Stimulated activated CD8-positive, alpha-beta memory T cell treated with anti-CD3 and anti-CD28 coated beads, Interleukin-4, amount 100 ng/mL, for 24 hours (primary cell): ENCODE measurements at regions not wholly inside any gene's neighbourhood (a gene's known extent, or its start where the extent isn't known, plus 50 kb on each side); places are given as distances from the start of the nearest gene placed in this dataset.
"Not testable (repeated sequence)": the region's sequence is repeated elsewhere in the genome, so short reads cannot be mapped to it uniquely, and the experiment has no call there.

Experiments
- DNase-seq: peaks from one replicate; pipeline ENCODE4 v3.0.0-alpha.2; 2020; ENCODE audit warnings: low read depth

DNA sequence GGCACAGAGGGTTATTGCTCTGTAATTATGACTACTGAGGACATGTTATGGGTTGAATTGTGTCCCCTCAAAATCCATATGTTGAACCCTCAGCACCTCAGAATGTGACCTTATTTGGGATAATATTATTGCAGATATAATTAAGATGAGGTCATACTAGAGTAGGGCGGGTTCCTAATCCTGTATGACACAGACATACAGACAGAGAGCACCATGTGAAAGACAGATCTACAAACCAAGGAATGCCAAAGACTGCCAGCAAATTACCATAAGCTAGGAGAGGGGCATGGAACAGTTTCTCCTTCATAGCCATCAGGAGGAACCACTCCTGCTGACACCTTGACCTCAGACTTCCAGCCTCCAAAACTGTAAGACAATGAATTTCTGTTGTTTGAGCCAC lies 115.2 kb upstream of the OTUD4 start:
- DNase-seq = no peak

- no peak for DNase-seq
Measured at GRCh38 chr4:145295122-145295521, 114.7 kb upstream of the OTUD4 start.

GRCh38 chr4:145293658-145294057 lies 113.3 kb upstream of the OTUD4 start:
- no peak for DNase-seq

DNA sequence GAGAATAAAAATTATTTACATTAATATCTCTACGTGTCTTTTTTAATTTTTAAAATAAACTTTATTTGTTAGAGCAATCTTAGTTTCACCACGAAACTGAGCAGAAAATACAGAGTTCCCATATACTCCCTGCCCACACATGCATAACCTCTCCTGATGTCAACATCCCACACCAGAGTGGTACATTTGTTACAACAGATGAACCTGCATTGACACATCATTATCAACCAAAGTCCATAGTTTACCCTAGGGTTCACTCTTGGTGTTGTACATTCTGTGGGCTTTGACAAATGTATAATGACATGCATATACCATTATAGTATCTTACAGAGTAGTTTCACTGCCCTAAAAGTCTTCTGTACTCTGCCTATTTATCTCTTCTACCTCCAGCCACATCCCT lies 110.6 kb upstream of the OTUD4 start:
- DNase-seq = no peak

DNA sequence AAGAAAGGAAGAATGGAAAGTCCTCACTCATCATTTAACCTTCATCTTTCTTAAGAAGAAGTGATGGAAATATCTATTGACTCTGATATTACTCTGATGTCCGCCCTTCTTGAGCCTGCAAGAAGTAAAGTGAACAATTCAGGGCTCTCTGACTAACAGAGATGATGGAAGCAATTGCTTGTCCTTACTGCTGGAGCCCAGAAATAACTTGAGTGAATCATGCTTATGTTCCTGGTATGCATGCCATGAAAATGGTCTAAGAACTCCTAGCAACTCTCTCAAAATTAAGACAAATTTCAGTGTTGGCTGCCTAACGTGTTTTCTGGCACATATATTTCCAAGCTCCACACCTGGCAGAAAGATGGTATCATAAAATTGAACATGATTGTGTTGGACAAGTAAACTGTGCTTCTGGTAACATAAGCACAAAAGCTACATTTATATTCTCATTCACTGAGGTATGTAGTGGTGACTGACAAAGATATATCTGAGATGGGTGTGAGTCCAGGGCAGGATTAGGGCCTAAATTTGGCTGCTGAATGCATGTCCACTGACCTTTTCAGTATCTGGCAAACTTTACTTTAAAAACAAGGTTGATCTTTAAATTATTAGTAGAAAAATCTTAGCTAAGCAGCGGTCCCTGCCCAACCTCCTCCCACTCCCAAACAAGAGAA lies 109.2 kb upstream of the OTUD4 start:
- no peak for DNase-seq

GRCh38 chr4:145287351-145287750 lies 107.0 kb upstream of the OTUD4 start:
- DNase-seq = no peak

DNA sequence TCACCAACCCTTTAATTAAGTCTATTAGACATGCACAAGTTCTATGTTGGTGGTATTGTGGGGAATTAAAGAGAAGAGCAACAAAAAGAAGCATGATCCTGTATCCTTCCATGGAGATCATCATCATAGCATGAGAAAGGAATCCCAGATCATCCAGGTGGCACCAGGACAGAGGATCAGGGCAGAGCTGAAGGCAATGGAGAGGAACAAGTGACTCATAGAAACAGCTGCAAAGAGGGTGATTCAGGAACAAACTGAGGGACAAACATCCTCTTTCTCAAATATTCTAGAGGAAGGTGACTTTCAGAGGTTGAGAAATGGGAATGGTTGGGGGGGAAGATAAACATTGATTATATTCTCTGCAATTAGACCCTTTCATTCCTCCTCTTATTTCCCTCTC lies 105.5 kb upstream of the OTUD4 start:
- DNase-seq = no peak

- DNase-seq = no peak
Measured at GRCh38 chr4:145283909-145284308, 103.5 kb upstream of the OTUD4 start.

GRCh38 chr4:145281951-145282350 lies 101.6 kb upstream of the OTUD4 start:
- DNase-seq = no peak

- DNase-seq = no peak
Measured at GRCh38 chr4:145281224-145281623, 100.8 kb upstream of the OTUD4 start.

GRCh38 chr4:145280541-145280940 lies 100.2 kb upstream of the OTUD4 start:
- no peak for DNase-seq

DNA sequence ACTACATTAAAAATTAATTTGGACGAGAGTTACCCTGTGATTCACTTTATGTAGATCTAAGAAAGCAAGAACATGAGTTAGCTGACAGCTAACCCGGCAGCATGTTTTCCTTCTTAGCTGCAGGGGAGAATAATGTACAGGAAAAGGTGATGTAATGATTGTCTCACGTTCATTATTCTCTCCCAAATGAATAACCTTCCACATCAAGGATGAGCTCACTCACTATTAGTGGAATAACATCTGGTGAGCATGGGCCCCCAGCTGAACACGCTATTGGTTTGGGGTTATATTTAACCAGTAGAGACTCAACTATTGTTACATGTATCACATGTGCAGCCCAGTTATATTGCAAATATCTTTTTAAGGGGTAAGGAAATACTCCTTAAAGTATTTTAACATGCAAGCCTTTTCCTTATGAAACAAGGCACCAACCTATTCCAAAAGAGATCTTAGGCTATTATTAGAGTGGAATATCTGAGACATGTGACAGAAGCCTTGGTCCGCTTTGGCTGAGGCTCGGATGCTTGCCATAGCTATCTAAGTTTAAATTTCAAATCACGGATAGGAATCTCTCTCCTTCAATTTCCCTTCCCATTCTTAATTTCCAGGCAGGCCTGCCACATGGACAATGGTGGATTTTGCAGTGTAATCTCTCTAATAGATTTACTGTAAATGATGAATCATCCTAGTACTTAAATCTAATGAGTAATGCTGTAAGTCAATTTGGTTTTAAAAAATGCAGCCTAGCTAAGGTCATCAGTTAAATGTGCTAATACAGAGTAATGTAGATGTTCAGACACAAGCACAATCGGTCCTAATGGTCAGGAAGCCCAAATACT lies 99.0 kb upstream of the OTUD4 start:
- no peak for DNase-seq

DNA sequence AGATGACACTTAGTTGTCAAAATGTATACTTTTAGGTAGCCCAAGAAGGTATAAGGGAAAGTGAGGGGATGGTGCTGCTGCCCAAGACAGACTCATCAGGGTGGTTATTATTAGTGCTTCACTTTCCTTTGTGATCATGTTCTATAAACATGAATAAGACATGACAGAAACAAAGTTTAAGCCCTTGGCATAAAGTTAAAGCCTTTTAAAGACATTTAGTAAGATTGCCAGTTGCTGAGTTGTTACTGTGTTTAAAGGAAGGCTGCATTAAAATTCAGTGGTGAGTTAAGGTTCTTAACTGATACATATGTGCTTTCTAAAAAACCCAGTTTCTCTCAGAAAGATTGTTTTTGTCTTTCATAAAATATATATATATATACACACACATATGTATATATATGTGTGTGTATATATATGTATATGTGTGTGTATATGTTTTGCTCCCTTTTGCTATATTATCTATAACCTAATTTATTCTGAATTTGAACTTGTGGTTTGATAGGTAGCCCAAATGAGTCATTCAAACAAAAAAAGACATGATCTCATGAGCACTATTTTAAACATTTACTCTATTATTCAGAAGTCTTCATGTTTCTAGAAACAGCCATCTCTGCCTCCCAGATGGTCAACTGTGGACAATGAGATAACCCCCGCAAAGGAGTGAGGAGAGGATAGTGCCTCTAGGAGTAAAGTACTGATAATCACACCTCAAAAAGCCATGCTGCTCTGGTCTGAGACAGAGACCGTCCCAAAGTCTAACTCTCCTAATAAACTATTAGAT lies 98.1 kb upstream of the OTUD4 start:
- no peak for DNase-seq

GRCh38 chr4:145277011-145277410 lies 96.6 kb upstream of the OTUD4 start:
- no peak for DNase-seq

DNA sequence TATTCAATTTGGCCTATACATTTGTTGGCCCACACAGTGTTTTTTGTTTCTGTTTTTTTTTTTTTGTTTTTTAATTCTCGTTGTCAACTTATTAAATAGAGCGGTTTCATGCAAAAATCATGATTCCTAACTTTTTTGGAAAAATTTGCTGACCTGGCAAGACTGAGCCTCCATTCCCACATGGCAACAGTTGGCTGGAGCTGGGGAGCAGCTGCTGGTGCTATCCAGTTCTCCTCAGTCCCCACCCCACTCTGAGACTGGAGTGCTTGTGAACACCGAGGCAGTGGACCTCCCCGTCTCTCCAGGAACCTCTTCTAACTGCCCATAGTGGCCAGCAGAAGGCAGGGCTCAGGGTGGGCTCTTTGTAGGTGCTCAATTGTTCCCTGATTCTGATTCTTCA lies 95.7 kb upstream of the OTUD4 start:
- DNase-seq = no peak

GRCh38 chr4:145271194-145271593 lies 90.8 kb upstream of the OTUD4 start:
- no peak for DNase-seq

DNA sequence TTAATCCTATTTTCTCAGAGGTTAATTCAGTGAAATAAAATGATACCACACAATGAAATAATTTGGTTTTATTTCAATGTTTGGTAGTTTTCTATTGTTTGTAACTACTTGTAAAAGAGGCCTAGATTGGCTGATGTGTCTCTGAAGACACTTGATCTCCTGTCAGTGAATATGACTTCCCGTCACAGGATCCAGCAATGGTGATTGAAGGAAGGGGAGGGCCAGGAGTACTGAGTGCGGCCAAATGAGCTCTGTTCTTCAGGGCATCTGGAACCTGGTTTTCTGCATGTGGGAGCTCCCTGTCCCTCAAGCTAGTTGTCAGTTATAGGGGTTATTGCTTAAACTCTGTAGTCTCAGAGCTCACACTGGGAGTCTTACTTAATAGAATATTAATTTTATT lies 86.5 kb upstream of the OTUD4 start:
- no peak for DNase-seq

DNA sequence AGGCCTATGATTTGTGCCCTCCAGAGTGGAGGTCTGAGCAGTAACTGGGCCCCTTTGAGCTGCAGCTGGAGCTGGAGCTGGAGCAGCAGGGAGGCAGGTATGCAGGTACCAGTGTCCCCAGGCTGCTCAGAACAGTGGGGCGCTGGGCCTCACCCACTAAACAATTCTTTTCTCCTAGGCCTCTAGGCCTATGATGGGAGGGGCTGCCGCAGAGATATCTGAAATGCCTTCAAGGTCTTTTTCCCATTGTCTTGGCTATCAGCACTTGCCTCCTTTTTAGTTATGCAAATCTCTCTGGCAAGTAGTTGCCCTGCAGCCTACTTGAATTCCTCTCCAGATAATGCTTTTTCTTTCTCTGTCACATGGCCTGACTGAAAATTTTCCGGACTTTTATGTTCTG lies 79.7 kb upstream of the OTUD4 start:
- DNase-seq = no peak

DNA sequence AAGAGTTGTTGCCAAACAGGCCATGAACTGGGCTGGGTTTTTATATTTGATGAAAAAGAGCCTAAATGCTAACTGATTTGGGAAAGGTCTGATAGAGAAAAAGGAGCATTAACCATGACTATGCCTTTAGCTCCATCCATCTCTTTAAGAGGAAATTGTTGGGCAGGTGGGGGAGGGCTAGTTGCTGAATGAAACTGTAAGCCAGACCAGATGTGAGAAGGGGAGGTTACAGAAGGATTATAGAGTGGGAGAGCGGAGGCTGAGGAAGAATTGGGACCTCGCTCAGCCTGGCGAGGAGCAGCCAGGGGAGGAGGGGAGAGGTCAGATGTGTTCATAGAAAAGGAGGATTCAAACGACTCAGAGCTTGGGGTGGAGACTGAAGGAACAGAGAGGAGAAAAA lies 74.9 kb upstream of the OTUD4 start:
- not testable (repeated sequence) for DNase-seq

DNA sequence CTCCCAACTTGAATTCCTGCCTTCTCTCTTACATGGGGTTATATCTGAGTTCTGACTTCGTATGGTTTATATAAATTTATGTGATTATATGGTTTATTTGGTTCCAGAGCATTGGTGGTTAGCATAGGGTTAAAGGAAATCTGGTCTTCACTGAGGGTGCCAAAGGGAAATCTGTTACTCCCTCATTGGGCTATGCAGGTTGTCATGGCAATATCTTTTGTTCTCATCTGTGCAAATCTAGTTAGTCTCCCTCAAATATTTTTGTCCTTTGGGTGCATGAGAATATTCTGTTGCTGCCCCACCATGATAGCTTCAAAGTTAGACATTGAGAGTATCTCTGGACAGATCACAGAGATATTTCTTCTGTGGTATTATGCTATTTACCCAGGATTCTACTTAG lies 71.8 kb upstream of the OTUD4 start:
- DNase-seq = no peak

DNA sequence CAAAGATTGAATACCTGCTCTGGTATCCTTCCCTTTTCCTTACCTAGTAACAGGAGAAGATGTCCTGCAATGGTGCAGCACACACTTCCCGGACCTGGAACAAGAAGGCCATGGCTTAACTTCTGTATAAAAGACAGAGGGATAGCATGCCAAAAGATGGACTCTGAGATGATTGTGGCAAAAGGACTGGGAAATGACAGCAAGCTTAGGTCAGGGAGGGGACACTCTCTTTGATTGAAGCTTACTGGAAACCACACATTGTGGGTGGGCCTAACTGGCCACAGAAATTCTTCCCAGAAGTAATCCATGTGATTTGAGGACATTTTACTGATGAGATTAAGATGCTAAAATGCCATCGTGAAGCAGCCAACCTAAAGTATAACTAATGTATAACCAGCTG lies 71.0 kb upstream of the OTUD4 start:
- no peak for DNase-seq

GRCh38 chr4:145248971-145249370 lies 68.6 kb upstream of the OTUD4 start:
- DNase-seq = no peak

- DNase-seq = no peak
Measured at GRCh38 chr4:145248502-145248901, 68.1 kb upstream of the OTUD4 start.
